Testis (tissue), 2 donors: ENCODE measurements at regions not wholly inside any gene's neighbourhood (a gene's known extent, or its start where the extent isn't known, plus 50 kb on each side); places are given as distances from the start of the nearest gene placed in this dataset.

Experiments used
- CTCF ChIP-seq, 3 experiments: fragments of 450-650 bp in 2 of 3; fragments of 200-600 bp in 1 of 3; sonication (generic) in 1 of 3; IDR thresholded peaks; one replicate each; pipeline ENCODE4 v1.5.1; 2016 to 2019; ENCODE audit warnings: antibody characterized with exemption in 3 of 3, mild to moderate bottlenecking in 2 of 3, moderate library complexity in 1 of 3
- POLR2A ChIP-seq: fragments of 450-650 bp; IDR thresholded peaks from one replicate; pipeline ENCODE4 v1.6.1; 2017; ENCODE audit warnings: antibody characterized with exemption, mild to moderate bottlenecking, moderate library complexity

GRCh38 chr12:32993404-32993803 is 96.8 kb upstream of the PKP2 start:
- TF ChIP-seq CTCF (IDR thresholded peaks at IDR 0.05) (no peak), POLR2A (no peak)
